HG03159 (cell line): ENCODE measurements at regions not wholly inside any gene's neighbourhood (a gene's known extent, or its start where the extent isn't known, plus 50 kb on each side); places are given as distances from the start of the nearest gene placed in this dataset.
A peak's percentile ranks its signal among the peaks of the same experiment; 100 is the strongest.

Experiments
- ATAC-seq: cut with Tn5 transposase; IDR thresholded peaks from one replicate; pipeline ENCODE4 v1.9.1; 2021; ENCODE audit warnings: mild to moderate bottlenecking, moderate library complexity; ENCODE audit not compliant: unreplicated experiment

DNA sequence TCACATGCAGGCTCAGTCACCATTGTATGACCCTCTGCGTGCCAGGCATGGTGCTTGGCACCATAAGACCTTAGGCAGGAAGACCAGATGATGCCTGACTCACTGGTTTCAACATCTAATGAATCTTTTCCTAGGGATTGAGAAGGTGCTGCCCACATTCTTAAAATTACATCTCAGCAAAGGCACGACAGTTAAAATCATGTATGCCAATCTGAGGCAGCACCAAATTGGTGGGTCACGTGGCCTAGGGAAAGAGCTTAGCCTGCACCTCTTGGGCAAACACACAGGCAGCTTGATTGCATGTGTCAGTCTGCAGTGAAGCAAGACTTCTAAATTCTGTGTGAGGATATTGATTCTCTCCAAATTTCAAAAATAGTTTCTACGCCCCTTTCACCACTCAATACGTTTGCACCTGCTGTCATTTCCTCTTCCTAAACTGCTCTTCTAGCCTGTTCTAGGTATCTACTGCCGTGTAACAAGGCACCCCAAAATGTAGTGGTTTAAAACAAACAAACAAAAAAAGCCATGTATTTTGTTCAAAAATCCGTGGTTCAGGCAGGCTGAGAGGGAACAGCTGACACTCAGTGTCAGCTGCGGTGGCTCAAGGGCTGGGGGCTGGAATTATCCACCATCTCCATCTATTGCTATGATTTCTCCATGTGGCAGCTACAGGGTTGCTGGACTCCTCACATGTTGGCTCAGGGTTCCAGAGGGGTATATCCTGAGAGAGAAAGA lies 160.2 kb upstream of the FGGY start:
- no peak for ATAC-seq

DNA sequence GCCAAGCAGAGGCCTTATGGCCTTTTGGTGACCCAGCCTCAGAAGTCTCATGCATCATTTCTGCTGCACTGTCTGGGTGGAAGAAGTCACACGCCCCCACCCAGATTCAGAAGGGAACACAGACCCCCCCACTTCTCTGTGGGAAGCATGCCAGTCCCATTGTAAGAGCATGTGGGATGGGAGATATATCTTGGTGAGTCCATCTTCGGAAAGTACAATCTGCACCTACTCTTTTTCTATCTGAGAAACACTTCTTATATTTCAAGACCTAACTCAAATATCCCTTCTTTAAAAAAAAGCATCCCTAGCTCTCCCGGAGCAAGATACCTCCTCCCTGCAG lies 159.6 kb upstream of the FGGY start:
- no peak for ATAC-seq

DNA sequence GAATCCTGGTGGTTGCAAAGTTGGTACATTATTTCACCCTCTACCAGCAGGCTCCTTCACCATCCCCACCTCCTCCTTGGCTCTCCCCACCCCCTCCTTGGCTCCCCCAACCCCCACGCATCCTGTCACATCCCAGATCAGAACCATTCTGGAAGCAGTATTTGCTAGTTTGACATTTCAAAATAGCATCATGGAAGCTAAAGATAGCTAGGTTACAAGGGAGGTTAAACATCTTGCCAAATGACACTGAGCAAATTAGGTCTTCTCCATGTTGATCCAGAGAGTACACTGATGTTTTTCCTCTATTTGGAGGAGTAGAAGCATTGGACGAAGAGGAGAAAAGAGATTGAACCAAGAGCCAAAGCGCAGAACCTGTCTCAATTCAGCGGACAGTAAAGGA lies 158.9 kb upstream of the FGGY start:
- ATAC-seq = no peak

DNA sequence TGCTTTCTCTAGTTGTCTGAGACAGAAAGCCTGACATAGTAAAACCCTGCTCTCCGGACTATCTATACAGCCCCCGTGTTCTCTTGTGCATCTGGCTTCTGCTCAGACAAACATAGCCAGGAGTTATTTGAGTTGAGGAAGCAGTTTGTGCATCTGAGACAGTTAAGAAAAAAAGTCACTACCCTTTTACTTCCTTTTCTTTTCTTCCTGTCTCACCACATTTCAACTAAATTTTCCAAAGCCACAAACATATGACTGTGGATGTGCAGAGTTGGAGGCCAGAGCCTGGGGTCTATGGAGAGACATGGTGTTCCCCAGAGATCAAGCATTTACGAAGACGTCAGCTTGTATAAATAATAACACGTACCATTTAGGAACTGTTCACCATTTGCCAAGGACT lies 158.5 kb upstream of the FGGY start:
- ATAC-seq = no peak

DNA sequence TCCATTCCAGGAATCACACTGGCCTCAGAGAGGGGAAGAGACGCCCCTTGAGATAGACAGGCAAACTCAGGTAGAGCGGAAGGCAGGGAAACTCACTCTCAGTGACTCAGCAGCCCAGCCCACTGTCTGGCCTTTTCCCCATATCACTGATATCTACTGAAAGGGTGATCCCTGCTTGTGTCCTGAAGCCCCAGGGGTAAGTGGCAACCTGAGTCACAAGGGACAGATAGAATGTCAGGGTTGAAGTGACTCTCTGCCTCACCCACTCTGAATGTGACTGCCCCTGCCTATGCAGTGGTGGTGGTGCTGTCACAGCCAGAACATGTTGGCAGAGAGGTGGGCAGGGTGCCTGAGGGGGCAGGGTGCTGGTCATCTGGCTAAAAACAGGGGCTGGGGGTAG lies 157.5 kb upstream of the FGGY start:
- no peak for ATAC-seq

DNA sequence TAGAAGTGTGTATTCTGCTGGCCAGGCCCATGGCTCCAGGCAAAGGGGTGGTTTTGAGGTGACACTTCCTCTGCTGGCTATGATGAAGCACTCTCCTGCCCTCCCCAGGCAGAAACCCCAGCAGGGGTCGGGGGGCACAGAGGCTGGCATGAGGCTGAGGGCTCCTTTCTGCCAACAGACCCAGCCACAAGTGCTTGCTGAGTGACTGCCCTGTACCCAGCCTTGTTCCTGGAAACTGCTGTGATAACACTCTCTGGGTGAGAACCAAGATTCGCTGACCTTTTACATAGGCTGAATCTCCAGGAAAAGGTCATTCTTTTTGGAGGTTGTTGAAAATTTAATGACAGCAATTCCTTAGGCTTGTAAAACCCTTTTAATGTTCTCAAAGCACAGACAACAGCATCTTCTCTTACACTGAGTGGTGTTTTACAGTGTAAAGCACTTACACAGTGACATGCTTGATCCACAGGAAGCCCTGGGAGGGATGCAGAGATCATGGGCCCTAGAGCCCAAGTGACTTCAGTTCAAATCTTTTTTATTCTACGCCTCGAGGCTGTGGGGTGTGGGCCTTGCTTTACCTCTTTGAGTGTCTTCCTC lies 155.5 kb upstream of the FGGY start:
- ATAC-seq = no peak

DNA sequence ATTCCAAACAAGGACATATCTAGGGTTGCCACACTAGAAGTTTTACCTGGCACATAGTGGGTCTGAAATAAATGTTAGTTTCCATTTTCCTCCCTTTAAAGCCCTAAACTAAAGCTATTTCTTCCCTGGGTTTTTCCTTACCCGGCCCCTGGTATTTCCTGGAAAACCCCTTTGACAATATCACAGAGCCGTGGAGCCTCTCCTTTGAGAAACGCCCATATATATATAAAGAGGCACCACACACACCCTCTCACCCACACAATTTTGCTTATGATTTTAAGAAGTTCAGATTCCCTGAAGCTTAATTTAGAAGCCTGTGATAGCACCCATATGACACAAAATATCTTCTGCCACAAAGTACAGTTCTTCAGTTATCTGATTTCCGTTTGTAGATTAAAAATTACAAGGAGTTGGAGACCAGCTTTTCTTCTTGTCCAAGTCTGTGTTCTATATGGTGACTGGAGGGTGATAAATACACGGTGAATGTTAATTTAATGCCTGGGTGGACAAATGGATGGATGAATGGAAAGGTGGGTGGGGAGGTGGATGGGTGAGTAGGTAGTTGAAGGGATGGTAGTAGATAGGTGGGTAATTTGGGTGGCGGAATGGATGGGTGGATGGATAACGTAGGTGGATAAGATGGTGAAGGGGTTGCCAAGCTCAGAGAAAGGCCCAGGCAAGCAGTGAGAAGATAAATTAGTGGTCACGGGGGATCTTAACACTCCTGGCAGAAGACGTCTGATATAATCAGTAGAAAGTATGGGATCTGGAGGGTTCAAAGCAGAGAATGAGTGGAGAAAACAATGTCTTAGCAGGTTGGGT lies 154.4 kb upstream of the FGGY start:
- no peak for ATAC-seq

DNA sequence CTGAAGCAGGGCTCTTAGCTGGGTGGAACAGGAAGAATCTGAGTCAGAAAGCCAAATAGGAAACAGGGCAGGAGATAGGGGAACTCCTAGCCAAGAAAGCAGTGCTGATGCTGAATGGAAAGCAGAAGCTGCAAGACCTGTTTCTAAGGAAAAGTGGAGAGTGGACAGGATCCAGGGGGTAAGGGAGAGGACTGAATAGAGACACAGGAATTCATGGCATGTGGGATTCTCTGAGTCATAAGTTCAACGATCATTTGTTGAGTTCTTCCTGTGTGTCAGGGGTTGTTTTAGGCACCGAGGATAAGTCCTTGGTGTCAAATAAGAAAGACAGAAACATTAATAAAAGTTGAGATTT lies 153.8 kb upstream of the FGGY start:
- no peak for ATAC-seq

DNA sequence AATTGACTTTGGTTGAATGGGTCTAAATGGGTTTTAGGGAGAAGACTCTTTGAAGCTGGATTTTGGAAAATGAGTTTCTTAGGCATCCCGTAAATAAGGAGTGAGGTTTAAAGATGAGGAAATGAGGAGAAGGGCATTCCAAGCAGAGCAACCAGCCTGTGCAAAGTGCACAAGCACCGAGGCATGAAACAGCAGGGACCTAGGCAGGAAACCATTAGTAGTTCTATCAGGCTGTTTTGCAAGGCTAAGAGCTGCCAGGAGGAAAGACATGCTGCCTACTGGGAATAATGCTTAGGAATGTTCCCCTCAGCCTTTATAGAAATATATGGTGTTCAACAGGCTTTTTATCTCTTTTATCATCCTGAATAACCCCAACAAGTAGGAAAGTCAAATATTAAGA lies 153.1 kb upstream of the FGGY start:
- no peak for ATAC-seq

DNA sequence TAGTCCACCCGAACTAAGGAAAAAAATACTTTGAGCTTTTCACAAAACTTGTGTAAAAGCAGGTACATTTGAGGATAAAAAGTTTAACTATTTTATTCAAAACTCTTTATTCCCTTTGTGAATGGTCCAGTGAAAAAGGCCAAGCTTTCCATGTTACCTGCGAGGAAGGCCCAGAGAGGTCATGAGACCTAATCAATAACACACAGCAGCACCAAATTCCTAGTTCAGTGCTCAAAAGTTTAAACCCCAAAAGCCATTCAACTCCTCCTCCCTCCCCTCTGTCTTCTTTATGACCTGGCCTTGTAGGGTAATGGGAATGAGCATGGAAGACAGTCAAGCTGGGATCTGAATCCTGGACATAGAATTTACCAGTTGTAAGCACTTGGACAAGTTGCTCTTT lies 151.9 kb upstream of the FGGY start:
- ATAC-seq = no peak

DNA sequence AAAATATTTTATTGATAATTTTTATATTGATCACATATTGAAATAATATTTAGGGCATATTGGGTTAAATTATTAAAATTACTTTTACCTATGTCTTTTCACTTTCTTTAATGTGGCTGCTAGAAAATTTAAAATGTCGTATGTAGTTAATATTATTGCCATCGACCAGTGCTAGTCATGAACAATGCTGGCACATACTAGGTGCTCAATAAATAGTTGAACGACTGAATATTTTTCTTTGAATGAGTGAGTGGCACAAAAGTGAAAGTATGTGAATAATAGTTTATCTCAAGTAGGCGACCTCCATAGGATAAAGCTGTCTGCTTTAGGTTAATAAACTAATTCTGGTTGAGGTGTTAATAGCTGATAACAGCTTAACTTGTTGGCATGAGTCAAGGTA lies 150.8 kb upstream of the FGGY start:
- ATAC-seq = no peak

DNA sequence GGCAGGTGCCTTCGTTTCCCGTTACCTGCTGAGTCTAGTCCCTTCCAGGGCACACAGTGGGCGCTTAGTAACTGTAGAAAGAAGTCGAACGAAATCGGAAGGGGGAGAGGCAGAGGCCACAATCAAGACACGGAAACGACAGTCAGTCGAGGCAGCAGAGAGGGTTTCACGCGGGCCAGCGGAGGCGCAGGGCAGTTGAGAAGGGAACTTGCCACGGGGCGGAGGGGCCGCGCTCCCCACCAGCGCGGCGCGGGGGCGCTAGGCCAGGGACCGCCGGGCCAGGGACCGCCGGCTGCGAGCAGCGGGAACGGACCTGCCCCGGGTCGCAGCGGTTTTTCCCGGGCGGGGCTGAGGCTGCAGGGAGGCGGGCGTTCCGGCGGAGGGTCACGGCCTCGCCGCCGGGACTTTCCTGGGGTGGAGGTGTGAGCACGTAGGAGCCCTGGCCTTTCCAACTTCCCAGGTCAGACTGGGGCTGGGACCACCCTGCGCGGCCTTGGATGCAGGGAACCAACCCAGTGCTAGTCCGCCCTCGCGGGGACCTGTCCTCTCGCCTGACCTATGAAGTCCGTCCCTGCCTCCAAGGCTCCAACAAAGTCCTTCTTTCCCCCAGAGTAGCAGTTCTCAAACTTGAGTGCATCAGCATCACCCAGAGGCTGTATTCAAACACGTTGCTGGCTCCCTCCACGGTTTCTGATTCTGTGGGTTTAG lies 150.1 kb upstream of the FGGY start:
- ATAC-seq = peak; percentile 61

DNA sequence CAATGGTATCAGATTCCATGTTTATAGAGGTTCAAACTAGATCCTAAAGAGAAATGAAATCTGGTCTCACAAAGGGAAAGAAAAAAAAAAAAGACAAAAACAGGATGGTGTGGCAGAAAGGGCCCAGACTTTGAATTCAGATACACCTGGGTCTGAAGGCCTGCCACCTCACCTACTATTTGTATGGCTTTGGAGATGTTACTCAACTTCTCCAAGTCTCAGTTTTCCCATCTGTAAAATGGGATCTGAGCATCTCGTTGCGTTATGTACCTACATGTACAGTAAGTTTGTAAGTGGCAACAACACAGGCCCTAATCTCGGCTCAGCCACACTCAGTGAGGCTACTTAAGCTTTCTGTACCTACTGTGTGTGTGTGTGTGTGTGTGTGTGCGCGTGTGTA lies 147.5 kb upstream of the FGGY start:
- no peak for ATAC-seq

DNA sequence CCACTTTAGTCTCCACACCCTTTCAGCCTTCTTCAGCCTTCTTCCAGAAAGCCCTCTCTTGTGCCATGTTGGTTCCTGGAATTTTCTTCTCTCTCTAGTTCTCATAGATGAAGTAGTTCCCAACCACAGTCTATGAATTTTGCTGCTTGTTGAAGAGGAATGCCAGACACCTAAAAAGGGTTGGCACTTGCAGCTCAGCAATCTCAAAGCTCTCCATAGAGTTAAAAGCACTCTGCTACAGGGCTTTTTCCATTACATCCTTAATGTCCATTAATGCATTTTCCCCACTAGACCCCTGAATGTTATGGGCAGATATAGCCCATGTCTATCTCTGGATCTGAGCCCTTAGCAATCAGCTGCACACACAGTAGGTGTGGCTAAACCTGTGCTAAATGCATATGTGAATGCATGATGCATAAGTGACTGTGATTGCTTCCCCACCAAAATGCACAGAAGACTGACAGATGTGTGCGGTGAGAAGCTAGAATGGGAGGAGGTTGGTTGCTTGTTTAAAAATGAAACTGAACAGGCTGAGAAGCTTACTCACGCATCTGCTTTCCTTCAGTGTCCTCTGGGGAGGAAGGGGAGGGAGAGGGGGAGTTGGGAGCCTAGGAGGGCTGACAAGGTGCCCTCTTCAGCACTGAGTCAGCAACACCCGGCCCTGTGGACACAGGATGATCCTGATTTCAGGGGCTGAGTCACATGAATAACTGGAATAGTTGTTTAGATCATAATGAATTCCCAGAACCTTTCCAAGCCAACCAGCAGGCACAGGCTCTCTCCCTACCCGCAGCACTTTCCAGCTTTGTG lies 146.1 kb upstream of the FGGY start:
- peak; percentile 58 for ATAC-seq

DNA sequence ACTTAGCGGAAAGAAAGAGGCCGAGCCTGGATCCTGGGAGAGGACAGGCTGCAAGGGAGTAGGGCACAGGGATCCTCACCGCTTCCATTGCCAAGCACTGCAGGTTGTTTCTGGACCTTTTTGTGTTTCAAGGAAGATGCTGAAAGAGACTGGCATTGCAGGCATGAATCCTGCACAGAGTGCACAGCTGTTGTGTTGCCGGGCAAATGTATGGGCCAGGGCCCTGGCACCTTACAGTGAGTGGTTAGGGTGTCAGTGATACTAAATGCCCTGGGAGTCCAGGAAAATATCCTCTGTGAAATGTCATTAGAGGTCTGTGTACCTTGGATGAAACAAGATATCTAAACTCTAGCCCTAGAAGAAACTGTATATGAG lies 145.5 kb upstream of the FGGY start:
- ATAC-seq = no peak

DNA sequence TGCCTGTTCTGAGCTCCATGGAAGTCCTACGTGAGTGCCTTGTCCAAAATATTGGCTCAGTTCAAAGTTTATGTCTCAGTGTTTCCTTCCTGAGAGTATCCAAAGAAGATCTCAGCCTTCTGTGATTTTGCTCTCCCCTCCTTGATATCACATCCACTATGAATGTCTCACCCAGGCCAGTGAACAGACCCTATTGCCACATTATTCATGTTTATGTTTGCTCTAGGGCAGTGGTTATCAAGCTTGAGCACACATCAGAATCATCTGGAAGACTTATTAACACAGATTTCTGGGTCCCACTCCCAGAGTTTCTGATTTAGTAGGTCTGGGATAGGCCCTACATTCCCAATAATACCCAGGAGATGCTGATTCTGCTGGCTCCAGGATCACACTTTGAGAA lies 145.0 kb upstream of the FGGY start:
- ATAC-seq = no peak

DNA sequence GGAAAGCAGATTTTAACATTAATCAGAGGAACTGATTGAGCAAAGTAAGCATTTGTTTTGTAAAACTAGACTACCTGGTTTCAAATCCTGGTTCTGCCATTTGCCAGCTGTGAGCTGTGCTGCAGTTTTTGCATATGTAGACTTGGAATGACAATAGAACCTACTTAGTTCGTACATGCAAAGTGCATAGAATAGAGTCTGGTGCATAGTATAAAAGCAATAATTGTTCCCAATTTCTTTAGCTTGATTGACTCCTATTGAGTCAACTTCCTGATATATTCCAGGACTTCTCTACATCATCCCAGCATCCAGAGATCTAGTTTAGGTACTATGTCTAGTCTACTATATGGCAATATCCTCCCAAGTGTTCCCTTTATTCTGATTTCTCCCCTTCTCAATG lies 144.4 kb upstream of the FGGY start:
- ATAC-seq = no peak

DNA sequence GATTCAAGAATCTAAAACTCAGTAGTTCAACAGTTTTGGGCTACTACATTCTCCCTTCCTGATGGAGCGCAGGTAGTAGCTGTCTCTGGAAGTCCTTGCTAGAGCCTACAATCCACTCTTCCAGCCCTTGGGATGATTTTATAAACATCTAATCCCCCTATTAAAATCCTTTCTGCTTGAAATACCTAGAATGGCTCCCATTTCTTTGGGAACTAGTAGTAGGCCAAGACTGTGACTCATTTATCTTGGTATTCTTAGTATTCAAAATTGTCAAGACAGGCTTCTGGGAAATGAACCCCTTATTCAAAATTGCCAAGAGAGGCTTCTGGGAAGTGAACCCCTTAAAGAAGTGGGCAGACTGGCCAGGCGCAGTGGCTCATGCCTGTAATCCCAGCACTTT lies 142.5 kb upstream of the FGGY start:
- no peak for ATAC-seq

DNA sequence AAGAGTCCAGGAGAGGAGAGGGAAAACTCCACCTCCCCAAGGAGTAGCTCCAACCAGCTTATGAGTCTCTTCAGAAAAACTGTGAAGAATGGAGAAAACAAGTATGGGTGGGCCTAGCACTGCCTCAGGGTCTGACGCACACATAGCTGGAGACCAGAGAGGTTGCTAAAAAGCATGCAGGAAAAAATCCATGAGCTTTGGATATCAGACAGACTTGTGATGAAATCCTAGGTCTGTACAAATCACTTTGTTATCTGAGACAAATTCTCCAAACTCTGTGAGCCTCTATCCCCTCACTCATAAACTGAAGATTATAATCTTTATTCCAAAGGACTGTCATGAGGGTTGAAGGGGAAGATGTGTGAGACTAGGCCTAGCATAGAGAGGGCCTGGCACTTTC lies 141.5 kb upstream of the FGGY start:
- ATAC-seq = no peak

DNA sequence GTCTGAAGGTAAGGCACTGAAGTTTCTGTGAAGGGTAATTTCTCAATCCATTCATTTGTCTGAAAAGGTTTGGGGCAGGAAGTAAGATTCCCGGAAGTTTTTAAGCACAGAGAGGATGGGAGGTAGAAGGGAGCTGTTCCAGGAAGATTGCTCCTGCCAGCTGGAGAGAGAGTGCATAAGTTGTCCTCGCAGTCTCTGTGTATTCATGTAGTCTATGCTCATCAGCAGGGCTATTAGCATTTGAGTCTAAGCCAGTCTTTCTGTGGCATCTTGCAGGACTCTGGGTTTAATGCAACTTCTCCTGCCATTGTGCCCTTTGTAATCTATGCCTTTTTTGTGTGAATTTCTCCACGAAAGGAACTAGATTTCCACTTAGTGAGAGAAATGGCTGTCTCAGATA lies 140.8 kb upstream of the FGGY start:
- ATAC-seq = no peak
